BLaER1 treated with 17β-estradiol and CSF1 and Interleukin-3, amounts not matched to agents 10 nM and 100 nM (cell line): ENCODE measurements at regions not wholly inside any gene's neighbourhood (a gene's known extent, or its start where the extent isn't known, plus 50 kb on each side); places are given as distances from the start of the nearest gene placed in this dataset.

ENCODE experiments used
- H3K27ac ChIP-seq, 11 experiments: shearing (Covaris generic); formaldehyde crosslinking; 2 replicates each; pipeline ENCODE4 v1.8.1; 2022
- H3K27me3 ChIP-seq, 11 experiments: shearing (Covaris generic); formaldehyde crosslinking; 2 replicates each; pipeline ENCODE4 v1.8.1; 2022
- H3K36me3 ChIP-seq, 11 experiments: shearing (Covaris generic); formaldehyde crosslinking; 2 replicates each; pipeline ENCODE4 v1.8.1; 2022
- H3K4me1 ChIP-seq, 10 experiments: shearing (Covaris generic); formaldehyde crosslinking; 2 replicates each; pipeline ENCODE4 v1.8.1; 2022
- H3K4me2 ChIP-seq, 11 experiments: shearing (Covaris generic); formaldehyde crosslinking; 2 replicates each; pipeline ENCODE4 v1.8.1; 2022
- H3K4me3 ChIP-seq, 10 experiments: shearing (Covaris generic); formaldehyde crosslinking; 2 replicates each; pipeline ENCODE4 v1.8.1; 2022
- H3K9ac ChIP-seq, 11 experiments: shearing (Covaris generic); formaldehyde crosslinking; 2 replicates each; pipeline ENCODE4 v1.8.1; 2022
- H3K9me3 ChIP-seq, 11 experiments: shearing (Covaris generic); formaldehyde crosslinking; replicated peaks in 1 of 11; 2 replicates each; pipeline ENCODE4 v1.8.1; 2022
- H4K20me1 ChIP-seq, 11 experiments: shearing (Covaris generic); formaldehyde crosslinking; 2 replicates each; pipeline ENCODE4 v1.8.1; 2022
- Cebpa-rat ChIP-seq, 11 experiments: shearing (Covaris generic); IDR thresholded peaks; 2 replicates each; pipeline ENCODE4 v1.8.1; 2022

DNA sequence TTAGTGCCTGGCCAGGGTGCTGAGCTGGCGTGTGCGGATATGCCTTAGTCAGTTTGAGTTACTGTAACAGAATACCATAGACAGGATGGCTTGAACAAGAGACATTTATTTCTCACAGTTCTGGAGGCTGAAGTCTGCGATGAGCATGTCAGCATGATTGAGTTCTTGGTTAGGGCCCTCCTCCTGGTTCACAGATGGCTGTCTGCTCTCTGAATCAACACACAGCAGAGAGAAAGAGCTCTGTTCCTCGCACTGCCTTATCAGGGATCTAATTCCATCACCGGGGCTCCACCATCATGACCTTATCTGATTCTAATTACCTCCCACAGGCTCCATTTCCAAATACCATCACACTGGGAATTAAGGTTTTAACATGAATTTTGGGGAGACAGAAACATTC lies 386.6 kb upstream of the DPH6 start:
- no peak overlapping the region for H3K4me2 ChIP-seq
- H3K4me3 ChIP-seq: no peak overlapping the region
- no peaks in the 10 kb centered on the region for H3K4me1 ChIP-seq
- H3K27me3 ChIP-seq: no peaks in the 10 kb centered on the region
- no peaks in the 10 kb centered on the region for H3K9me3 ChIP-seq
- no peak for TF ChIP-seq Cebpa-rat (IDR thresholded peaks at IDR 0.05)
- no peak overlapping the region for H3K9ac ChIP-seq
- H4K20me1 ChIP-seq: no peaks in the 10 kb centered on the region
- no peak overlapping the region for H3K27ac ChIP-seq
- H3K36me3 ChIP-seq: no peaks in the 10 kb centered on the region

- no peaks in the 10 kb centered on the region for H4K20me1 ChIP-seq
- H3K9me3 ChIP-seq: no peaks in the 10 kb centered on the region
- no peaks in the 10 kb centered on the region for H3K27me3 ChIP-seq
- no peak overlapping the region for H3K27ac ChIP-seq
- H3K36me3 ChIP-seq: no peaks in the 10 kb centered on the region
- H3K9ac ChIP-seq: no peak overlapping the region
- no peak for TF ChIP-seq Cebpa-rat (IDR thresholded peaks at IDR 0.05)
- no peak overlapping the region for H3K4me2 ChIP-seq
- H3K4me1 ChIP-seq: no peaks in the 10 kb centered on the region
- H3K4me3 ChIP-seq: no peak overlapping the region
Observed at GRCh38 chr15:35933531-35933930, 387.6 kb upstream of the DPH6 start.

DNA sequence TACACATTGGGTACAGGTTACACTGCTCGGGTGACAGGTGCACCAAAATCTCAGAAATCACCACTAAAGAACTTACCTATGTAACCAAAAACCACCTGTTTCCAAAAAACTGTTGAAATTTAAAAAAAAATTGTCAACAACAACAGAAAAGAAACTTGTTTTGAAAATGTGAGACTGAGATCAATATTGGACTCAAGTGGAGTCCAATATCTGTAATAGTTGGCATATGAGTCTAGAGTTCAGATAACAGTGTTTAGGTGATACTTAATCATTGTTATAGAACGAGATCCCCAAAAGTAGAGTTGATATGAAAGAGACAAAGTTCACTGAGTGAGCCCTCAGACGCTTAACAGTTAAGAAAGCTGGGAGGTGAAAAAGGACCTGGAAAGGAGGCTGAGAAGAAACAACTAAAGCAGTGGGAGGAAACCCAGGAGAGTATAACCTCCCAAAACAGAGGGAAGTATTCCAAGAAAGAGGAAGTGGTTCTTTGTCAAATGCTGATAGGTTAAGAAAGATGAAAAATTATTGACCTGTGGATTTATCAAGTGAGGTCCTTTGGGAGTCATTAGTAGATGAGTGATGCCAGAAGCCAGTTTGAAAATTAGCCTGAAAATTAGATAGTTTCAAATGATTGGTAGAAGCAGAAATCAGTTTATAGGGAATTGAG lies 388.6 kb upstream of the DPH6 start:
- H3K9ac ChIP-seq: no peak overlapping the region
- H3K36me3 ChIP-seq: no peaks in the 10 kb centered on the region
- no peak for TF ChIP-seq Cebpa-rat (IDR thresholded peaks at IDR 0.05)

DNA sequence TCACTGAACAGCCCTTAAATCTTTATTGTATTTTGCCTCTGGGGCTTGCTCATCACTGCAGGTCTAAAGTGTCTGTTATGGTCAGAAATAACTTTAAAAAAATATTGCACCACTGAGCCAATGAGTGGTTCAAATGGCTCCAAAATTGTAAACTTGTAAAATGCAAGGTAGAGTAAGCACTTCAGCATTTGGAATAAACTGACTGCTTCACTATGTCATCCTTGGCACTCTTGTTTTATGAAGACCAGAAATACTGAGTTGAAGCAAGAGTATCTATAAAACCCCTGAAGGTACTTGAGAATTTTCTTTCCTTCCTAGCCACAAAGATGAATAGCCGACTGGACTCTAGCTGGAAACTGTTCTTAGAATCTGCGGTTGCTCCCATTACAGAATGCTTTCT lies 390.3 kb upstream of the DPH6 start:
- H3K4me1 ChIP-seq: no peaks in the 10 kb centered on the region
- no peak overlapping the region for H3K4me2 ChIP-seq
- no peaks in the 10 kb centered on the region for H3K27me3 ChIP-seq
- H4K20me1 ChIP-seq: no peaks in the 10 kb centered on the region
- H3K9ac ChIP-seq: no peak overlapping the region
- no peaks in the 10 kb centered on the region for H3K36me3 ChIP-seq
- H3K27ac ChIP-seq: no peak overlapping the region
- H3K9me3 ChIP-seq: no peaks in the 10 kb centered on the region
- H3K4me3 ChIP-seq: no peak overlapping the region
- no peak for TF ChIP-seq Cebpa-rat (IDR thresholded peaks at IDR 0.05)

More for the DNA sequence above, 388.6 kb upstream of the DPH6 start:
- Histone ChIP-seq H3K27me3 (no peaks in the 10 kb centered on the region), H3K4me2 (no peak overlapping the region), H3K27ac (no peak overlapping the region), H3K9me3 (no peaks in the 10 kb centered on the region), H3K4me1 (no peaks in the 10 kb centered on the region), H3K4me3 (no peak overlapping the region), H4K20me1 (no peaks in the 10 kb centered on the region)

DNA sequence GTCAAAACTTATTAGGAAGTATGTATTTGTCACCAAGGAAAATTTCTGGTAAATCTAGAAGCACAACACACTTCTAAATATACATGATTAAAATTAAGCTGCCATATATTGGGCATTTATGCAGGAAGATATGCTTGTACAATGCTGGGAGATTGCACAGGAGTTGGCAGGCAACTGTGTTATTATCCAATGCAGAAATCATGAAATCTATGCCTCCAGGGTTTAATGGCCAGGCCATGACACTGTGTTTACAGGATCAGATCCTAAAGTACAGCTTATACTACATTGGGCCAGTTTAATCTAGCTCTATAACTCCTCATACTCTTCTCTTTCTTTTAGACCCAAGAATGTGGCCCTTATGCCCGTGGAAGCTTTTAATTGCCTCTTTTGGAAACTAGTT lies 391.4 kb upstream of the DPH6 start:
- Histone ChIP-seq H3K4me3 (no peak overlapping the region), H3K36me3 (no peaks in the 10 kb centered on the region), H4K20me1 (no peaks in the 10 kb centered on the region), H3K4me1 (no peaks in the 10 kb centered on the region), H3K27ac (no peak overlapping the region), H3K4me2 (no peak overlapping the region), H3K27me3 (no peaks in the 10 kb centered on the region), H3K9me3 (no peaks in the 10 kb centered on the region), H3K9ac (no peak overlapping the region)
- TF ChIP-seq Cebpa-rat (IDR thresholded peaks at IDR 0.05): no peak

DNA sequence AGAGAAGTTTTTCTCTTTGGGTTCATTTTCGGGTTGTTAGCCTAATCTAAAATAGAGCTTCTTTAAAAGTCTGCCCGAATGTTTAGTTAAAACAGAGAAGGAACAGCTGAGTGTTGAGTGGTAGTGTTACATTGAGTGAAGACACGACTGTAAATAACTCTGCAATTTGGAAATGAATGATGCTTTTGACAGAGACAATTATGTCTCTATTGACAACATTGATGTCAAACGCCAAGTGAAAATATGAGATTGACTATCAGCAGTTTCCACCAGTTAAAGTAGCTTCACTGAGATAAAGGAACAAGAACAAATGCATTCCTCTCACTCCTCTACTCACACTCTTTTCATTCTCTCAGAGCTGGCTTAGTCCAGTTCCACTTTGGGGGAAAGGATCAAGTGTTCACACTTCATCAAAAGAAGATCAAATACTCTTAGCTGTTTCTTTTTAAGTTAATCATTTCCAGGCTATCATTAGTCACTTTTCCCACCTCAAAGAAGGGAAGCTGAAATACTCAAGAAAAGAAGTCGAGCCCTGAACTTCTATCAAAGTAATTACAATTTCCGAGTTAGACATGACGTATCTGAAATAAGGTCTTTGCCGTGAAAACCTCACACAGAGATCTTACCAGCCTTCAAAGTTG lies 399.1 kb upstream of the DPH6 start:
- Histone ChIP-seq H3K4me3 (no peak overlapping the region), H3K4me2 (no peak overlapping the region), H3K9ac (no peak overlapping the region), H3K27ac (no peak overlapping the region), H3K27me3 (no peaks in the 10 kb centered on the region), H3K36me3 (no peaks in the 10 kb centered on the region), H3K9me3 (no peaks in the 10 kb centered on the region), H3K4me1 (no peaks in the 10 kb centered on the region), H4K20me1 (no peaks in the 10 kb centered on the region)
- no peak for TF ChIP-seq Cebpa-rat (IDR thresholded peaks at IDR 0.05)

DNA sequence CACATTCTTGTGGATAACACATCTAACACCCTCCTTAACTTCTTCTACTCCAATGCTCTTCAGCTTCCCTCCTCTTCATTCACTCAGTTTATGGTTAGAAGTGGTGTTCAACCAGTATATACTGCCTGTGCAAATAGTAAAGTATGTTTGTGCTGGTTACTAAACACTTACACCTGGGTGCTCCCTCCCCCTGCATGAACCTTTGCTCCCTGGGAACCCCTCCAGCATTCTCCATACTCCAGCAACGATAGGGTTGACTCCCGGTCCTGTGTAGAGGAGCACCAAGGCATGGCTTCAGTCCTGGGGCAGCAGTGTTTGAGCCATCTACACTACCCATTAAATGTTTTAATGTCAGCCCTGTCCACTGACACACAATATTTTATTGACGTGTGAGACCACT lies 407.5 kb upstream of the DPH6 start:
- Histone ChIP-seq H3K4me3 (no peak overlapping the region), H4K20me1 (no peaks in the 10 kb centered on the region), H3K36me3 (no peaks in the 10 kb centered on the region), H3K4me1 (no peaks in the 10 kb centered on the region), H3K27ac (no peak overlapping the region), H3K4me2 (no peak overlapping the region), H3K9ac (no peak overlapping the region), H3K9me3 (no peaks in the 10 kb centered on the region), H3K27me3 (no peaks in the 10 kb centered on the region)
- no peak for TF ChIP-seq Cebpa-rat (IDR thresholded peaks at IDR 0.05)

DNA sequence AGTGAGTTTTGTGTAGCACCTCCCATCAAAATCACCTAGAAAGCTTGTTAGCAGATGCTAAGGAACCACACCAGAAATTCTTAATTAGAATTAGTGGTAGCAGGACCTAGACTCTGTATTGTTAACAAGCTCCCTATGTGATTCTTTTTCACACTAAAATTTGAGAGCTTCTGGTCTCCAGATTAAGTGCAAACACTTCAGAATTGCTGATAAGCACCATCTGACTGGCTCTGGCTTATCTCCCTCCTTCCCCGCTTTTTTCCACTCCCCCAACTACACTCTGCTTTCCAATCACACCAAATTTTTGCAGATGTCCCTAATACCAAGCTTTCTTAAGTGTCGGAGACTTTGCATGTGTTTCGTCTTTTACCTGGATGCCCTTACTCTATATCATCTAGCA lies 410.1 kb upstream of the DPH6 start:
- Histone ChIP-seq H3K4me3 (no peak overlapping the region), H3K27me3 (no peaks in the 10 kb centered on the region), H4K20me1 (no peaks in the 10 kb centered on the region), H3K9me3 (no peaks in the 10 kb centered on the region), H3K4me2 (no peak overlapping the region), H3K4me1 (no peaks in the 10 kb centered on the region), H3K9ac (no peak overlapping the region), H3K27ac (no peak overlapping the region), H3K36me3 (no peaks in the 10 kb centered on the region)
- no peak for TF ChIP-seq Cebpa-rat (IDR thresholded peaks at IDR 0.05)

GRCh38 chr15:35958021-35958420 lies 412.1 kb upstream of the DPH6 start:
- no peak overlapping the region for H3K4me3 ChIP-seq
- no peak overlapping the region for H3K27ac ChIP-seq
- H4K20me1 ChIP-seq: no peaks in the 10 kb centered on the region
- no peaks in the 10 kb centered on the region for H3K36me3 ChIP-seq
- H3K4me1 ChIP-seq: peaks cover 0 to 9% (median 0%) of the 10 kb centered on the region in 10 experiments; a peak in 1 of 20 replicates
- no peak overlapping the region for H3K4me2 ChIP-seq
- TF ChIP-seq Cebpa-rat (IDR thresholded peaks at IDR 0.05): no peak
- no peak overlapping the region for H3K9ac ChIP-seq
- H3K9me3 ChIP-seq: no peaks in the 10 kb centered on the region
- H3K27me3 ChIP-seq: no peaks in the 10 kb centered on the region

- no peak for TF ChIP-seq Cebpa-rat (IDR thresholded peaks at IDR 0.05)
- no peaks in the 10 kb centered on the region for H3K36me3 ChIP-seq
- no peaks in the 10 kb centered on the region for H3K27me3 ChIP-seq
- no peaks in the 10 kb centered on the region for H3K9me3 ChIP-seq
- H3K4me2 ChIP-seq: no peak overlapping the region
- no peaks in the 10 kb centered on the region for H4K20me1 ChIP-seq
- H3K27ac ChIP-seq: no peak overlapping the region
- H3K9ac ChIP-seq: no peak overlapping the region
- no peak overlapping the region for H3K4me3 ChIP-seq
- peaks cover 0 to 9% (median 0%) of the 10 kb centered on the region in 10 experiments; a peak in 1 of 20 replicates for H3K4me1 ChIP-seq
Observed at GRCh38 chr15:35958975-35959374, 413.0 kb upstream of the DPH6 start.
